DMS 273 treated with DMSO at 0.1 percent for 48 hours (cell line): ENCODE measurements at regions not wholly inside any gene's neighbourhood (a gene's known extent, or its start where the extent isn't known, plus 50 kb on each side); places are given as distances from the start of the nearest gene placed in this dataset.
A peak's percentile ranks its signal among the peaks of the same experiment; 100 is the strongest.

Experiments
- DNase-seq: peaks from one replicate; lab custom pipeline; 2025; lab: John Stamatoyannopoulos, UW

- DNase-seq = no peak
Observed at GRCh38 chr15:47949815-47950214, 171.0 kb upstream of the SLC24A5 start.

- DNase-seq = no peak
Observed at GRCh38 chr15:47950447-47950846, 170.3 kb upstream of the SLC24A5 start.

- peak; percentile 52 for DNase-seq
Observed at GRCh38 chr15:47951781-47952180, 169.0 kb upstream of the SLC24A5 start.

DNA sequence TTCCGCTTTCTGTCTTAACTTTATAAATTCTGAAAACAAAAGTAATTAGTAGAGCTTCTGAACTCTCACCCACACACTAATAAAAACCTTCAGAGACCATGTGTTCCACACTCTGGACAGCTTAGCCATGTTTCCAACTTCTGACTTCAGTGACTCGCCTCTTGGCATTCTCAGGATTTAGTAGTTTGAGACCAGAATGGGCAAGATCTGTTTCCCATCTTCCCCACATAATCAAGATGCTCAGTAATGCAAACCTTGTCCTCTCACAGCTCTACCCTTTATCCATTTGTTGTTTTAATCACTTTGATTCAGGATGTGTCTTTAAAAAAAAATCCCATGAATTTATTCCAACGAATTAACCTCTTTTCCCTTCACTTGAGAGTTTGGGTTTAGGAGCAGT is 166.6 kb upstream of the SLC24A5 start:
- no peak for DNase-seq

- no peak for DNase-seq
Observed at GRCh38 chr15:47955021-47955420, 165.8 kb upstream of the SLC24A5 start.

DNA sequence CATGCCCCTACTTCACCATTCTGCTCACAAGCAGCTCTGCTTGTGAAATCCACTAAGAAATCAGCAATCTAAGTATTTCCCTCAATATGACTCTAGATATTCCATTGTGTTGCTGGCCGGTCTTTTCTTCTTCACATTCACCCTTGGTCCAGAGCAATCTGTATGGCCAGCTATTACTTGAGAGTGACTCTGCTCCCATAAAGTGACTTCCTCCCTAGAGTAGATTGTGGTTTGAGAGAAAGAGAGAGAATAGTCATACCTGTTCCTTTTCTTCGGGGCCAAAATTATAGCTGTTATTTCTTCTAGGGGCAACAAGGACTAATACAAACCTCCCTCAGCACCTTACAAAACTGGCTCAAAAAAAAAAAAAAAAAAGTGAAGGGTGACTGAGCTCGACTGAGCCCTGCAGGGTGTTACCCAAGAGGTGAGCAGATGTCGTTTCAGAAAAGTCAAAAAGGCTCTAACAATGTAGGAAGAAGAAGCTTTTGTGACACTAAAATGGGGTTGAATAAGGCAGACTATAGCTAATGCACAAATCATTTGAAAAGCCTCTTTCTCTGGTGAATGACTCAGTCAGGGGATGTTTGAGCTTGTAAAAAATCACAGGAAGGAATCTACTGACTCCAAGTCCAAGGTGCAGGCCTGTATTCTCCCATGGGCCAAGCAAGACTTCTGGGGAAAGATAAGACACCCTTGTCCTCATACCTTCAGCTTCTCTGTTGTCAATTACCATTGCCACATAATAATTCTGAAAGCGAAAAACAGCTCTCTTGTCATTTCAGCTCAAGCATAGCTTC is 161.0 kb upstream of the SLC24A5 start:
- DNase-seq = no peak

DNA sequence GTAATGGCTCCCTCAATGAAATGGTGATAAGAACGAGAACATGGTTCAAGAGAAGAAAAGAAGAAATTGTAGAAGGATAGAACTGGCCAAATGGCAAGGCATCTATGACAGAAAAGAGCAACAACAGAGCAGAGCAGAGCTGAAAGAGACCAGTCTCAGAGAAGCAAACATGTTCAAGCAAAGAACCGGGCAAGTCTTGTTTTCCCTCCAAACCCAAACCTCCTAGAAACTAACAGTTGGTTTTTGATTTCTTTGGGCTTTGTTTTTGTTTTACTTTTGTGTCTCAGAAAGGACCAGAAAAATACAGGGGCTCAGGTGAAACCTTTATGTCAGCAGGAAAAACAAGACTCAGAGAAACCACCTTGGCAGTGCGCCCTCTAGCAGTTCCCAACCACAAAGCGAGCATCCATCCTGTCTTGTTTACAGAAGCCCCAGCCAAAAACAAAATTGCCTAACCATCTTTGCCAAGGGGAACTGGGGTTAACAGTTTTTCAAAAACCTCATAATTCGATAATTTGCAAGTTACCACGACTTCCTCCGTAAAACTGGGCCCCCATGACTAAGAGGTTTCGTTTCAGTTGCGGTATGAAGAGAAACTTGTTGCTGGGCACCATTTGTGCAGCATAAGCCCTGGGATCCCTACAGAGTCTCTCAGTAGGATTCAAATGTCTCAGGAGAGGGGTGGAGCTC is 159.2 kb upstream of the SLC24A5 start:
- DNase-seq = no peak

DNA sequence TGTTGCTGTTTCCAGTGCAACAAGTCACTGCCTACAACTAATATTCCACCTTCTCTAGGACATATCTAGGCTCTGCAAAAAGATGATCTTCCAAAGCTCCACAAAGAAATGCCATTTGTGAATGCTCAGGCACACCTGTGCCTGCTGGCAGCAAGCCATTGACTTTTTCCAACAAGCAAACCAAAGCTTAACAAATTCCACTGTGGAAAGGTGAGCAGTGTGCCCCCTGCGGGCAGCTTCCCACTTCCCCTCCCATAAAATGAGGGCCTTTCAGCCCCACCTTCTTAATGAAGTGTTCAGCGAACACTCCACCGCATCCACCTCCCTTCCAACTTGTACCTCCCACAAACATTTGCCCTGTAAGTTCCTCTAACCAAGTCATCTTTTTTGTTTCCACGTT is 157.5 kb upstream of the SLC24A5 start:
- no peak for DNase-seq

DNA sequence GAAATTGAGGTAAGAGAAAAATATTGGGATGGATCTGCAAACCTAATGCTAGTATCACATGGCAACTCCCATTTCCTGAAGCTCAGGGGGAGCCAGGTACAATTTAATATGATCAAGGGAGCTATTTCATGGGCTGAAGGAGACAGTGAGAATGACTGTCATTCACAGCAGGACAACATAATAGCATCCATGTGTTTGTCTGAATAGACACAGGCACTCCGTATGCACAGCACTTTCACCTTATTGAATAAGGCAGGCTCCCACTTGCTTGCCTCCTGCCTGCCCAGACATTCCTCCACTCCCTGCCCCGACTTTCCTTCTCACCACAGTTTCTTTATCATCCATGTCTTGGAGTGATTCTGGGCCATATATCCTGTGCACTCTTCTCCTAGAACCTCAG is 156.6 kb upstream of the SLC24A5 start:
- DNase-seq = no peak

GRCh38 chr15:47965297-47965696 is 155.5 kb upstream of the SLC24A5 start:
- no peak for DNase-seq

GRCh38 chr15:47968593-47968992 is 152.2 kb upstream of the SLC24A5 start:
- no peak for DNase-seq

DNA sequence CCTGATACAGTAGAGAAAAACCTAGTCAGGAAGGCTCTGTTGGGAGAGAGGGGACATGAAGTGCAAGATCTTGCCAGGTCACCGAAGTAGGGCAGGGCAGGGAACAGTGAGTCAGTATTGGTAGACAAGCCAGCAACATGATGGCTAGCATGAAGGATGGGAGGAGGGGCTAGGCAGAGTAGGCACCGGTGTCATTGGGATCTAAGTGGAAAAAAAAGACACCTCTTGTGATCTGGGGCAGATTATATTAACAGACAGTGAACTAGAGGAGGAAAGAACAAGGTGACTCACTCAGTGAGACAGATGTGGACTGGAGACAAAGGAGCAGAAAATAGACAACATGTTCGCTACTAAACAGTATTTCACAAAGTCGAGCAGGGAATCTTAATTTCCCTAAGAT is 149.2 kb upstream of the SLC24A5 start:
- no peak for DNase-seq

GRCh38 chr15:47972738-47973137 is 148.1 kb upstream of the SLC24A5 start:
- no peak for DNase-seq

GRCh38 chr15:47974724-47975123 is 146.1 kb upstream of the SLC24A5 start:
- no peak for DNase-seq

GRCh38 chr15:47975427-47975826 is 145.4 kb upstream of the SLC24A5 start:
- no peak for DNase-seq

GRCh38 chr15:47983533-47983932 is 137.3 kb upstream of the SLC24A5 start:
- DNase-seq = no peak

DNA sequence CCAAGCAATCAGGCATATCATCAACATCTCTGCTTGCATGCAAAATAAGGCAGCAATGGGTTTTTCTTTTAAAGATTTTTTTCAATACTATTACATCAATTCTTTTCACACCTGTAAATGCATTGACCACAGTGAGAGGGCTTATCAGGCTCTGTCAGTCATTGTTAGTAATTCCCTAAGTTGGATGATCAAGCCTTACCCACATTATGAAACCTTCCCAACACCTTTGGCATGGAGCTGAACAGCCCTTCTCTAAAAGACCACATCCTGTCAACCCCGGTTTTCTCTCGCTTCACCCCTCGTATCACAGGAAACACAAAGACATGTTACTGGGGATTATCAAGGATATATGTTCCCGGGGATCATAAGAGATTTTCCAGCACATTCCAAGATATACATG is 135.2 kb upstream of the SLC24A5 start:
- no peak for DNase-seq

DNA sequence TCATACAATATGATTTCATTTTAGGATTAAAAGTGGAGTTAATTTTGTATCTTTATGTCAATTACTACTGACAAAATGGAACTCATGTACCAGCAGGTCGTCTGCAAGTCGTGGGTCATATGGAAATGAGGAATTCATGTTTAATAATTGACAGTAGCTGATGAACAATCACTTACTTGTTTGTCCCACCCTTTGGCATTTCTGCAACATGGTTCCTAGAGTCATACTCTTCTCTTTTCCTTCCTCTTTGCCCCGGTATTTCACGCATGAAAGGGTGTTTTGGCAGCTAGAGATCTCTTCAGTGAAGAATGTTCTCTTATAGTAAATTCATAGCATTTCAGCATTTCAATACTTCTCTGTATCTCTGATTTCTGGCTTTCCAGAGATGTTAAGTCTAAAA is 133.3 kb upstream of the SLC24A5 start:
- DNase-seq = no peak

DNA sequence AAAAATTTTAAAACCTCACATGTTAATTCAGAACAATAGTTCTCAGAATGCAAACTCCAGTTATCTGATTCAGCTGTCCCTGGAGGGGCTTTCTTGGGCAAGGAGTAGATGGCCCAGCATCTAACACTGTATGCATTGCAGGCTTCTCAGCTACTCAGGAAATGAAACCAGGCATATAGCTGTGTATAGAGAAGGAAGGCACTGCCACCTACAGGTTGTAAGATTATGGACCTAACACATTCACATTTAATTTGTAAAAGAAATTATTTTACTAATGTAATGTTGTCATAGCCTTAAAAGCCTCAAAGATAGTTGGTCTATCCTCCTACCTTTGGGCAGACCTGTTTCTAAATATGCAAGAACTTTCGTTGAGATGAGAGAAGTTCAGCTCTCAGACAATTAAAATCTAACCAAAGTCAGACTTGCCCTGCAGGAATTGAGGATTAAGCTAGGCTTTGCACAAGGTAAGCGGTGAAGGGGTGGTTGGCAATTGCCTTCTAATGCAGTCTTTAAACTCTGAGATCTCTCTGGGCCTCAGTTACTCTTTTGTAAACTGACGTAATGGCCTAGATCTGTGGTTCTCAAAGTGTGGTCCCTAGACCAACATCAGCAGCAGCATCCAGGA is 132.8 kb upstream of the SLC24A5 start:
- DNase-seq = peak; percentile 16

- no peak for DNase-seq
Observed at GRCh38 chr15:47988564-47988963, 132.2 kb upstream of the SLC24A5 start.

DNA sequence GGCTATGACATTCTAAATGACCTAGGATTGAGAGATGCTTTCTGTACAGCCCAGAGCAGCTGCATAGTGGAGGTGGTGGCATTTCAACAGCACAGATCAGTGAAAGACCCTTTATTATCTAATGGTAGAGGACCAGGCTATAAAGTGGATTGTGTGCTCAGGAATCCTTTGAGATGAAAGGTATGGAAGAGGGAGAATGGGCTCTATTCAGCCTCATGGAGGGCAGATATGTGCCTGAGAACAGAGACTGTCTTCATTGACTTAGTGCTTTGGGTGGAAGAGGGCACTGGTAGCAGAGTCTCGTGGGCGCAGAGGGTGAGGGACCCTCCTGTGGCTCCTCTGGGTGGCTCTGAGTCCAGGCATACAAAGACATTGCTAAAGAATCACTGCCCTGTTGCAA is 130.0 kb upstream of the SLC24A5 start:
- DNase-seq = no peak

- DNase-seq = no peak
Observed at GRCh38 chr15:47991357-47991756, 129.4 kb upstream of the SLC24A5 start.

DNA sequence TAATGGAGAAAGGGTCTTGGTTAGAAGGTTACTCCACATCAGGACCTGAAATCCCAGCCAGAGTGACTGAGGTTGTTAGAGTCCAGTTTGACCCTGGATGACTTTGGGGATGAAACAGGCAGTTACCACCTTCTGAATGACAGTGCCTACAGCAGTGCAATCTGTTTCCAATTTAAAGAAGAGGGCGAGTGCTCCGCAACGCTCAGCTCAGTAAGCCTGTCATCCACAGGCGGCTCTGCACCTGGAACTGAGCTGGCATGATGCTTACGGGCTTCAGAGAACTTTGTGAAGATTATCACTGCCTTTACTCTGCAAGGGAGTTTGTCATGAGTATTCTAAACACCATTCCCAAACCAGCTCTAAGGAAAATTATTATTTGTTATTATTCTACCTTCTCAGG is 127.7 kb upstream of the SLC24A5 start:
- no peak for DNase-seq
